GM19455 (cell line): ENCODE measurements at regions not wholly inside any gene's neighbourhood (a gene's known extent, or its start where the extent isn't known, plus 50 kb on each side); places are given as distances from the start of the nearest gene placed in this dataset.

ENCODE experiments used
- ATAC-seq: cut with Tn5 transposase; IDR thresholded peaks from one replicate; pipeline ENCODE4 v1.9.1; 2021; ENCODE audit not compliant: unreplicated experiment

- ATAC-seq, result no peak
These were observed 182.2 kb downstream of the NOC3L start for GRCh38 chr10:94180576-94180975.

- ATAC-seq, result no peak
These were observed 179.0 kb downstream of the NOC3L start for GRCh38 chr10:94183666-94184264.

- no peak for ATAC-seq
These were observed 176.0 kb downstream of the NOC3L start for GRCh38 chr10:94186722-94187121.

GRCh38 chr10:94192333-94192732 lies 170.4 kb downstream of the NOC3L start:
- ATAC-seq, result no peak

GRCh38 chr10:94192974-94193373 lies 169.8 kb downstream of the NOC3L start:
- no peak for ATAC-seq

GRCh38 chr10:94193466-94193924 lies 169.2 kb downstream of the NOC3L start:
- no peak for ATAC-seq

GRCh38 chr10:94194256-94194655 lies 168.5 kb downstream of the NOC3L start:
- no peak for ATAC-seq

GRCh38 chr10:94197241-94197640 lies 165.5 kb downstream of the NOC3L start:
- no peak for ATAC-seq

GRCh38 chr10:94198324-94198723 lies 164.4 kb downstream of the NOC3L start:
- no peak for ATAC-seq

GRCh38 chr10:94199565-94199964 lies 163.2 kb downstream of the NOC3L start:
- no peak for ATAC-seq

- ATAC-seq, result no peak
These were observed 162.4 kb downstream of the NOC3L start for GRCh38 chr10:94200146-94200837.

GRCh38 chr10:94205396-94205831 lies 157.3 kb downstream of the NOC3L start:
- ATAC-seq, result no peak

- ATAC-seq, result no peak
These were observed 156.6 kb downstream of the NOC3L start for GRCh38 chr10:94206176-94206575.

- no peak for ATAC-seq
These were observed 154.4 kb downstream of the NOC3L start for GRCh38 chr10:94208315-94208714.

GRCh38 chr10:94210440-94211168 lies 152.1 kb downstream of the NOC3L start:
- no peak for ATAC-seq

GRCh38 chr10:94211169-94211510 lies 151.6 kb downstream of the NOC3L start:
- ATAC-seq, result no peak

- ATAC-seq, result no peak
These were observed 149.7 kb downstream of the NOC3L start for GRCh38 chr10:94213001-94213530.

GRCh38 chr10:94213980-94214379 lies 148.8 kb downstream of the NOC3L start:
- no peak for ATAC-seq

- no peak for ATAC-seq
These were observed 148.3 kb downstream of the NOC3L start for GRCh38 chr10:94214481-94214893.

GRCh38 chr10:94216201-94216600 lies 146.5 kb downstream of the NOC3L start:
- ATAC-seq, result no peak

GRCh38 chr10:94217411-94217810 lies 145.3 kb downstream of the NOC3L start:
- ATAC-seq, result no peak
